ENCODE measurements at regions not wholly inside any gene's neighbourhood (a gene's known extent, or its start where the extent isn't known, plus 50 kb on each side); places are given as distances from the start of the nearest gene placed in this dataset.

DNA sequence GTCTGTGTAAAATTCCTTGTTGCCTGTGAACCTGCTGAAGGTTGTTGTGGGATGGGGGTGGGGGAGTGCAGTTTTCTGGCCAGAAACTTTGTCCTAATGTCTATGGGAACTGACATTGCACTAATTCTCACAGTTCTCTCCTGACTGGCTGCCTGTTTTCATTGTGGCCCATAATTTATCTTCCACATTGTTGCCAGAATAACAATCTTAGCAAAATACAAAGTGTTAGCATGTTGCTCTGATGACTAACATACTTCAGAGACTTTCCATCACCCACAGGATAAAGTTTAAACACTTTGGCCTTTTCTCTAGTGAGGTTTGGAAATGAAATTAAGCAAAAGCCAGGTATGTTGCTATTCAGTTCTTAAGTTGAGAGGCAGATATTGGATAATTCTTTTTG is 81.4 kb upstream of the TBC1D5 start:
- TF ChIP-seq, protein P1, sequence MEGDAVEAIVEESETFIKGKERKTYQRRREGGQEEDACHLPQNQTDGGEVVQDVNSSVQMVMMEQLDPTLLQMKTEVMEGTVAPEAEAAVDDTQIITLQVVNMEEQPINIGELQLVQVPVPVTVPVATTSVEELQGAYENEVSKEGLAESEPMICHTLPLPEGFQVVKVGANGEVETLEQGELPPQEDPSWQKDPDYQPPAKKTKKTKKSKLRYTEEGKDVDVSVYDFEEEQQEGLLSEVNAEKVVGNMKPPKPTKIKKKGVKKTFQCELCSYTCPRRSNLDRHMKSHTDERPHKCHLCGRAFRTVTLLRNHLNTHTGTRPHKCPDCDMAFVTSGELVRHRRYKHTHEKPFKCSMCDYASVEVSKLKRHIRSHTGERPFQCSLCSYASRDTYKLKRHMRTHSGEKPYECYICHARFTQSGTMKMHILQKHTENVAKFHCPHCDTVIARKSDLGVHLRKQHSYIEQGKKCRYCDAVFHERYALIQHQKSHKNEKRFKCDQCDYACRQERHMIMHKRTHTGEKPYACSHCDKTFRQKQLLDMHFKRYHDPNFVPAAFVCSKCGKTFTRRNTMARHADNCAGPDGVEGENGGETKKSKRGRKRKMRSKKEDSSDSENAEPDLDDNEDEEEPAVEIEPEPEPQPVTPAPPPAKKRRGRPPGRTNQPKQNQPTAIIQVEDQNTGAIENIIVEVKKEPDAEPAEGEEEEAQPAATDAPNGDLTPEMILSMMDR (conservative IDR thresholded peaks at IDR 0.05 in 1 of 2, IDR thresholded peaks at IDR 0.05 in 1 of 2; ENCODE audit: extremely low read depth in 1 of 2, insufficient read depth in 1 of 2, low read depth in 1 of 2, low read length in 2 of 2) = no peak
- TF ChIP-seq EZH2 (IDR thresholded peaks at IDR 0.05; ENCODE audit: borderline replicate concordance, low read length) = no peak
